Upper lobe of left lung (tissue), 4 donors: ENCODE measurements at regions not wholly inside any gene's neighbourhood (a gene's known extent, or its start where the extent isn't known, plus 50 kb on each side); places are given as distances from the start of the nearest gene placed in this dataset.

Experiments used
- POLR2A ChIP-seq, 4 donors: fragments of 450-650 bp; IDR thresholded peaks; one replicate each; pipeline ENCODE4 v1.5.1; 2016 to 2017; ENCODE audit warnings: antibody characterized with exemption in 4 of 4, mild to moderate bottlenecking in 2 of 4
- TF ChIP-seq, protein P1 (sequence below), 6 experiments: fragments of 450-650 bp in 4 of 6; fragments of 200-600 bp in 2 of 6; sonication (generic) in 2 of 6; IDR thresholded peaks; one replicate each; pipeline ENCODE4 v1.5.1; 2016 to 2019; ENCODE audit warnings: antibody characterized with exemption in 6 of 6

DNA sequence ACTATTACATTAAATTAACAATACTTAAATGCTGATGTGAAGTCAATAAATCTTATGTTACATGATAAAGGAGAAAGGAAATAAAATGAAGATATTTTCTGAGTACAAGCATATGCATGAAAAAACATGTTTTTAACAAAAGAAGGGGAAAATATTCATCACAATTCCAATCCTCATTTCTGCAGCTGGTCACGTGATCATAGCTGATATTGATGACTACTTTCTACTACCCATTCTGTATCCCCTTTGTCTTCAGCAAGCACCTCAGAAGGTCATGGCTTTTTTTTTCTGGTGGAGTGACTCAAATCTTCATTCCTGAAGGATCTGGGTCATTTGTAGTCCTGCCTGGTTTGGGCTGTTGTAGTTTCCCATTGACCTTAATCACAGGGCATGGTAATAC lies 90.9 kb downstream of the CDO1 start:
- TF ChIP-seq POLR2A (IDR thresholded peaks at IDR 0.05) = no peak
- TF ChIP-seq, protein P1, sequence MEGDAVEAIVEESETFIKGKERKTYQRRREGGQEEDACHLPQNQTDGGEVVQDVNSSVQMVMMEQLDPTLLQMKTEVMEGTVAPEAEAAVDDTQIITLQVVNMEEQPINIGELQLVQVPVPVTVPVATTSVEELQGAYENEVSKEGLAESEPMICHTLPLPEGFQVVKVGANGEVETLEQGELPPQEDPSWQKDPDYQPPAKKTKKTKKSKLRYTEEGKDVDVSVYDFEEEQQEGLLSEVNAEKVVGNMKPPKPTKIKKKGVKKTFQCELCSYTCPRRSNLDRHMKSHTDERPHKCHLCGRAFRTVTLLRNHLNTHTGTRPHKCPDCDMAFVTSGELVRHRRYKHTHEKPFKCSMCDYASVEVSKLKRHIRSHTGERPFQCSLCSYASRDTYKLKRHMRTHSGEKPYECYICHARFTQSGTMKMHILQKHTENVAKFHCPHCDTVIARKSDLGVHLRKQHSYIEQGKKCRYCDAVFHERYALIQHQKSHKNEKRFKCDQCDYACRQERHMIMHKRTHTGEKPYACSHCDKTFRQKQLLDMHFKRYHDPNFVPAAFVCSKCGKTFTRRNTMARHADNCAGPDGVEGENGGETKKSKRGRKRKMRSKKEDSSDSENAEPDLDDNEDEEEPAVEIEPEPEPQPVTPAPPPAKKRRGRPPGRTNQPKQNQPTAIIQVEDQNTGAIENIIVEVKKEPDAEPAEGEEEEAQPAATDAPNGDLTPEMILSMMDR (IDR thresholded peaks at IDR 0.05) = no peak
